H9 (cell line): ENCODE measurements at regions not wholly inside any gene's neighbourhood (a gene's known extent, or its start where the extent isn't known, plus 50 kb on each side); places are given as distances from the start of the nearest gene placed in this dataset.

Source experiments
- DNase-seq: peaks from one replicate; pipeline ENCODE4 v3.0.0-alpha.2; 2017
- H2AFZ ChIP-seq: one replicate; pipeline ENCODE4 v1.6.1; 2013; ENCODE audit warnings: mild to moderate bottlenecking, low read length, control low read depth, moderate library complexity
- H2AK5ac ChIP-seq: 2 replicates; pipeline ENCODE4 v1.6.1; 2013; ENCODE audit warnings: low read length, control low read depth, mixed read lengths; ENCODE audit not compliant: insufficient read length
- H2BK120ac ChIP-seq: one replicate; pipeline ENCODE4 v1.6.1; 2013; ENCODE audit warnings: low read depth, mild to moderate bottlenecking, low read length, control low read depth, inconsistent platforms; ENCODE audit not compliant: poor library complexity, severe bottlenecking
- H2BK12ac ChIP-seq: 2 replicates; pipeline ENCODE4 v1.6.1; 2013; ENCODE audit warnings: low read length, control low read depth, mixed read lengths, low read depth; ENCODE audit not compliant: insufficient read length
- H2BK15ac ChIP-seq: 2 replicates; pipeline ENCODE4 v1.6.1; 2013; ENCODE audit warnings: low read depth, low read length, control low read depth
- H2BK20ac ChIP-seq: one replicate; pipeline ENCODE4 v1.6.1; 2013; ENCODE audit warnings: low read depth, mild to moderate bottlenecking, low read length, control low read depth, inconsistent platforms; ENCODE audit not compliant: poor library complexity, severe bottlenecking
- H2BK5ac ChIP-seq: 2 replicates; pipeline ENCODE4 v1.6.1; 2013; ENCODE audit warnings: low read length, control low read depth, mixed read lengths; ENCODE audit not compliant: insufficient read length
- H3K14ac ChIP-seq: 2 replicates; pipeline ENCODE4 v1.6.1; 2013; ENCODE audit warnings: low read length, control low read depth; ENCODE audit not compliant: insufficient read depth
- H3K18ac ChIP-seq: 2 replicates; pipeline ENCODE4 v1.6.1; 2013; ENCODE audit warnings: low read depth, mild to moderate bottlenecking, mixed read lengths, low read length, control low read depth; ENCODE audit not compliant: insufficient read length
- H3K23ac ChIP-seq: 2 replicates; pipeline ENCODE4 v1.6.1; 2013; ENCODE audit warnings: low read length, control low read depth, mixed read lengths, low read depth; ENCODE audit not compliant: insufficient read length
- H3K23me2 ChIP-seq: 2 replicates; pipeline ENCODE4 v1.6.1; 2013; ENCODE audit warnings: low read depth, mild to moderate bottlenecking, mixed read lengths, low read length, control low read depth; ENCODE audit not compliant: insufficient read length, poor library complexity, severe bottlenecking
- H3K27ac ChIP-seq: 2 replicates; pipeline ENCODE4 v1.5.1; 2013; ENCODE audit warnings: low read length, control low read depth, mixed read lengths, low read depth; ENCODE audit not compliant: insufficient read length
- H3K27me3 ChIP-seq: 2 replicates; pipeline ENCODE4 v1.6.1; 2013; ENCODE audit warnings: low read length, control low read depth, inconsistent platforms; ENCODE audit not compliant: insufficient read depth
- H3K4ac ChIP-seq: 2 replicates; pipeline ENCODE4 v1.6.1; 2013; ENCODE audit warnings: low read depth, mild to moderate bottlenecking, control low read depth, inconsistent platforms, low read length, moderate library complexity
- H3K4me1 ChIP-seq: 2 replicates; pipeline ENCODE4 v1.6.1; 2013; ENCODE audit warnings: low read length, control low read depth, inconsistent platforms; ENCODE audit not compliant: insufficient read depth
- H3K4me2 ChIP-seq: 2 replicates; pipeline ENCODE4 v1.6.1; 2013; ENCODE audit warnings: low read length, control low read depth, mixed read lengths; ENCODE audit not compliant: insufficient read length, insufficient read depth
- H3K56ac ChIP-seq: 2 replicates; pipeline ENCODE4 v1.6.1; 2013; ENCODE audit warnings: low read depth, mild to moderate bottlenecking, mixed read lengths, low read length, control low read depth; ENCODE audit not compliant: insufficient read length
- H3K79me1 ChIP-seq: 2 replicates; pipeline ENCODE4 v1.6.1; 2013; ENCODE audit warnings: low read depth, mild to moderate bottlenecking, moderate library complexity, low read length, control low read depth, inconsistent platforms; ENCODE audit not compliant: insufficient read depth, poor library complexity, severe bottlenecking
- H3K79me2 ChIP-seq: 2 replicates; pipeline ENCODE4 v1.6.1; 2013; ENCODE audit warnings: low read length, control low read depth, inconsistent platforms; ENCODE audit not compliant: insufficient read depth
- H3K9ac ChIP-seq: 2 replicates; pipeline ENCODE4 v1.6.1; 2013; ENCODE audit warnings: low read length, control low read depth, mixed read lengths; ENCODE audit not compliant: insufficient read length; ENCODE audit errors: extremely low read depth
- H3K9me3 ChIP-seq: one replicate; pipeline ENCODE4 v1.6.1; 2013; ENCODE audit warnings: low read depth, low read length, inconsistent platforms; ENCODE audit not compliant: control insufficient read depth
- H3T11ph ChIP-seq: one replicate; pipeline ENCODE4 v1.6.1; 2013; ENCODE audit warnings: mild to moderate bottlenecking, low read length, control low read depth, inconsistent platforms
- H4K20me1 ChIP-seq: one replicate; pipeline ENCODE4 v1.6.1; 2013; ENCODE audit not compliant: control insufficient read depth, insufficient read length, insufficient read depth
- H4K5ac ChIP-seq: 2 replicates; pipeline ENCODE4 v1.6.1; 2013; ENCODE audit warnings: low read depth, mild to moderate bottlenecking, mixed read lengths, low read length, control low read depth; ENCODE audit not compliant: insufficient read length
- H4K8ac ChIP-seq: replicated peaks from 2 replicates; pipeline ENCODE4 v1.6.1; 2013; ENCODE audit warnings: low read length, control low read depth, mixed read lengths, low read depth; ENCODE audit not compliant: insufficient read length
- H4K91ac ChIP-seq: 2 replicates; pipeline ENCODE4 v1.6.1; 2013; ENCODE audit warnings: low read depth, mild to moderate bottlenecking, moderate library complexity, mixed read lengths, low read length, control low read depth; ENCODE audit not compliant: insufficient read length
- H3K27ac Mint-ChIP-seq, 3 experiments: 2 replicates in 2 of 3; 3 replicates in 1 of 3; pipeline ENCODE4 v1.8.0; 2020 to 2021; ENCODE audit warnings: mixed read lengths in 3 of 3, mild to moderate bottlenecking in 1 of 3, moderate library complexity in 1 of 3
- H3K27me3 Mint-ChIP-seq: 2 replicates; pipeline ENCODE4 v1.8.0; 2021; ENCODE audit warnings: low read depth, mild to moderate bottlenecking, moderate library complexity, mixed read lengths
- H3K36me3 Mint-ChIP-seq, 3 experiments: 2 replicates in 2 of 3; 3 replicates in 1 of 3; pipeline ENCODE4 v1.8.0; 2020 to 2021; ENCODE audit warnings: low read depth in 3 of 3, mixed read lengths in 3 of 3; ENCODE audit not compliant: insufficient read depth in 1 of 3
- H3K4me1 Mint-ChIP-seq, 2 experiments: 2 replicates each; pipeline ENCODE4 v1.8.0; 2020; ENCODE audit warnings: mixed read lengths in 2 of 2
- H3K4me3 Mint-ChIP-seq, 2 experiments: 2 replicates in 1 of 2; 3 replicates in 1 of 2; pipeline ENCODE4 v1.8.0; 2020 to 2021; ENCODE audit warnings: mild to moderate bottlenecking in 2 of 2, mixed read lengths in 2 of 2, moderate library complexity in 1 of 2
- H3K9me3 Mint-ChIP-seq, 2 experiments: 2 replicates in 1 of 2; 3 replicates in 1 of 2; pipeline ENCODE4 v1.8.0; 2020; ENCODE audit warnings: mild to moderate bottlenecking in 2 of 2, mixed read lengths in 2 of 2, moderate library complexity in 1 of 2
- CTCF ChIP-seq: fragments of 200-600 bp; sonication (generic); conservative IDR thresholded peaks from 3 replicates; pipeline ENCODE4 v1.8.0; 2021; ENCODE audit warnings: antibody characterized with exemption, mild to moderate bottlenecking
- WGBS: extraction: QIAGEN DNeasy Blood & Tissue Kit; methylation state at CpG from one replicate; pipeline ENCODE4 v1.1.7; 2013; ENCODE audit warnings: missing lambda C conversion rate, low lambda C conversion rate, mixed read lengths; ENCODE audit not compliant: insufficient read length; ENCODE audit errors: extremely low coverage; 5-methylcytosine and 5-hydroxymethylcytosine counted together

- H3K27ac ChIP-seq, result no peak overlapping the region
- H3K18ac ChIP-seq, result no peak overlapping the region
- H2BK20ac ChIP-seq, result no peak overlapping the region
- Mint-ChIP-seq H3K27ac (no peak overlapping the region), H3K4me1 (peaks cover 5% of the 10 kb centered on the region in 2 experiments), H3K36me3 (no peaks in the 10 kb centered on the region), H3K27me3 (no peaks in the 10 kb centered on the region), H3K4me3 (no peak overlapping the region), H3K9me3 (no peaks in the 10 kb centered on the region)
- H2BK5ac ChIP-seq, result no peak overlapping the region
- no peaks in the 10 kb centered on the region for H3K27me3 ChIP-seq
- H2BK120ac ChIP-seq, result no peak overlapping the region
- no peak overlapping the region for H3K4me2 ChIP-seq
- no CpG with 5 or more reads among the region's 1 CpG for WGBS
- H3K23ac ChIP-seq, result no peak overlapping the region
- no peak for DNase-seq
- no peaks in the 10 kb centered on the region for H3K9me3 ChIP-seq
- H4K8ac ChIP-seq, result no peak overlapping the region
- no peaks in the 10 kb centered on the region for H3K79me2 ChIP-seq
- no peaks in the 10 kb centered on the region for H3K23me2 ChIP-seq
- no peak overlapping the region for H2BK12ac ChIP-seq
- H4K20me1 ChIP-seq, result no peaks in the 10 kb centered on the region
- no peak overlapping the region for H4K5ac ChIP-seq
- no peak overlapping the region for H3K56ac ChIP-seq
- H3K4ac ChIP-seq, result no peak overlapping the region
- H4K91ac ChIP-seq, result no peak overlapping the region
- TF ChIP-seq CTCF, result no peak
- no peak overlapping the region for H3K14ac ChIP-seq
- no peak overlapping the region for H3K9ac ChIP-seq
- no peak overlapping the region for H2BK15ac ChIP-seq
- H3K79me1 ChIP-seq, result no peaks in the 10 kb centered on the region
- no peak overlapping the region for H2AK5ac ChIP-seq
- no peak overlapping the region for H2AFZ ChIP-seq
- 0 out of 2 replicates have a peak, but pooled peaks cover 2% of the 10 kb centered on the region for H3K4me1 ChIP-seq
- H3T11ph ChIP-seq, result no peak overlapping the region
These were observed 420.4 kb upstream of the JAG1 start for GRCh38 chr20:11094196-11094595.
